Kidney (tissue), 13 donors: ENCODE measurements at regions not wholly inside any gene's neighbourhood (a gene's known extent, or its start where the extent isn't known, plus 50 kb on each side); places are given as distances from the start of the nearest gene placed in this dataset.

ENCODE experiments used
- DNase-seq, 5 donors: peaks; one replicate each; pipeline ENCODE4 v3.0.0-alpha.2; 2013 to 2020
- FAIRE-seq: peaks from 2 replicates; lab custom pipeline; 2012; peaks lifted over from hg19 to GRCh38; lab: Jason Lieb, UNC
- H3K27ac ChIP-seq, 2 donors: one replicate each; pipeline ENCODE4 v1.7.0; 2013; ENCODE audit warnings: low read depth in 2 of 2, low read length in 2 of 2, inconsistent platforms in 1 of 2
- H3K27me3 ChIP-seq: one replicate; pipeline ENCODE4 v1.7.1; 2013; ENCODE audit warnings: low read length, inconsistent platforms; ENCODE audit not compliant: control insufficient read depth, insufficient read depth
- H3K36me3 ChIP-seq, 3 donors: one replicate each; pipeline versions ENCODE4 v1.7.0 to v1.7.1; 2013; ENCODE audit warnings: low read length in 3 of 3, control low read depth in 1 of 3, inconsistent platforms in 1 of 3; ENCODE audit not compliant: insufficient read depth in 3 of 3, control insufficient read depth in 2 of 3
- H3K4me1 ChIP-seq, 3 donors: one replicate each; pipeline versions ENCODE4 v1.7.0 to v1.7.1; 2013; ENCODE audit warnings: low read length in 3 of 3, inconsistent platforms in 1 of 3, low read depth in 1 of 3; ENCODE audit not compliant: control insufficient read depth in 2 of 3, insufficient read depth in 2 of 3
- H3K4me3 ChIP-seq, 3 donors: one replicate each; pipeline versions ENCODE4 v1.7.0 to v1.8.1; 2013; ENCODE audit warnings: low read length in 3 of 3, control low read depth in 1 of 3, inconsistent platforms in 1 of 3
- H3K9ac ChIP-seq, 3 donors: one replicate each; pipeline versions ENCODE4 v1.7.0 to v1.7.1; 2013; ENCODE audit warnings: low read length in 3 of 3, control low read depth in 1 of 3, inconsistent platforms in 1 of 3
- H3K9me3 ChIP-seq, 3 donors: one replicate each; pipeline versions ENCODE4 v1.7.0 to v1.7.1; 2013; ENCODE audit warnings: low read length in 3 of 3, control low read depth in 1 of 3, inconsistent platforms in 1 of 3; ENCODE audit not compliant: control insufficient read depth in 2 of 3, insufficient read depth in 1 of 3
- intact Hi-C: fragments of 100-400 bp; cut with DNase I; formaldehyde crosslinking; loops from one replicate; pipeline ENCODE4 v1.11.1; 2022
- TF ChIP-seq, protein P1 (sequence below): IDR thresholded peaks from 3 replicates; pipeline ENCODE4 v1.5.1; 2012; ENCODE audit warnings: mild to moderate bottlenecking, moderate library complexity, borderline replicate concordance; ENCODE audit not compliant: insufficient read depth; ENCODE audit errors: extremely low read depth
- donor health status: control.
- donor health status: control.
- donor health status: control.
- donor health status: control.
- donor health status: control.
- donor health status: DM: yes; HTN: yes; CAD: no.
- donor health status: Normal renal cell carcinoma (clear cell type).

DNA sequence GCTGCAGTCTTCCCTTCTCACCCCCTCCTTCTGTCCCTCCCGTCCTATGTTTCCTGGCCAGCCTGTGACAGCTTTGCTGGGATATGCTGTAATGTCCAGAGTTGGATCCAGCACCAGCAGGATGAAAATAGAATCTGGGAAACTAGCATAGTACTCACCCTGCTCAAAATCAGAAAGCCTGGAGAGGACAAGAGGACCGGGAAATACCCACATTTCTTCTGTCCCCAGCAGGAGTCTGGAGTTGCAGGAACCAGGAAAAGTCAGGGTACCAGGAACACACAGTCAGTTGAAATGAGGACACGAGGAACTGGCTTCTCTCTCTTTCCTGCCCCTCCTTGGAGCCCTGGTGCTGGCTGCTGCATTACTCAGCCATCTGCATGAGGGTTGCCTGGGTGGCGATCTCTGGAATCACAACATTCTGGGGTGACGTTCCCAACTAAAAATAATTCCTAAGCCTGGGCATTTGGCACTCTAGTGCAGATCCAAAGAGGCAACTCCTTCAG lies 59.6 kb upstream of the NFIL3 start:
- DNase-seq (no peak), FAIRE-seq (no peak)
- H3K9ac ChIP-seq = no peak overlapping the region
- no peak overlapping the region for H3K4me3 ChIP-seq
- H3K36me3 ChIP-seq = no peaks in the 10 kb centered on the region
- no peaks in the 10 kb centered on the region for H3K9me3 ChIP-seq
- intact Hi-C loops = no loop called here
- H3K4me1 ChIP-seq = no peaks in the 10 kb centered on the region
- no peaks in the 10 kb centered on the region for H3K27me3 ChIP-seq
- no peak overlapping the region for H3K27ac ChIP-seq
- TF ChIP-seq, protein P1, sequence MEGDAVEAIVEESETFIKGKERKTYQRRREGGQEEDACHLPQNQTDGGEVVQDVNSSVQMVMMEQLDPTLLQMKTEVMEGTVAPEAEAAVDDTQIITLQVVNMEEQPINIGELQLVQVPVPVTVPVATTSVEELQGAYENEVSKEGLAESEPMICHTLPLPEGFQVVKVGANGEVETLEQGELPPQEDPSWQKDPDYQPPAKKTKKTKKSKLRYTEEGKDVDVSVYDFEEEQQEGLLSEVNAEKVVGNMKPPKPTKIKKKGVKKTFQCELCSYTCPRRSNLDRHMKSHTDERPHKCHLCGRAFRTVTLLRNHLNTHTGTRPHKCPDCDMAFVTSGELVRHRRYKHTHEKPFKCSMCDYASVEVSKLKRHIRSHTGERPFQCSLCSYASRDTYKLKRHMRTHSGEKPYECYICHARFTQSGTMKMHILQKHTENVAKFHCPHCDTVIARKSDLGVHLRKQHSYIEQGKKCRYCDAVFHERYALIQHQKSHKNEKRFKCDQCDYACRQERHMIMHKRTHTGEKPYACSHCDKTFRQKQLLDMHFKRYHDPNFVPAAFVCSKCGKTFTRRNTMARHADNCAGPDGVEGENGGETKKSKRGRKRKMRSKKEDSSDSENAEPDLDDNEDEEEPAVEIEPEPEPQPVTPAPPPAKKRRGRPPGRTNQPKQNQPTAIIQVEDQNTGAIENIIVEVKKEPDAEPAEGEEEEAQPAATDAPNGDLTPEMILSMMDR = no peak

DNA sequence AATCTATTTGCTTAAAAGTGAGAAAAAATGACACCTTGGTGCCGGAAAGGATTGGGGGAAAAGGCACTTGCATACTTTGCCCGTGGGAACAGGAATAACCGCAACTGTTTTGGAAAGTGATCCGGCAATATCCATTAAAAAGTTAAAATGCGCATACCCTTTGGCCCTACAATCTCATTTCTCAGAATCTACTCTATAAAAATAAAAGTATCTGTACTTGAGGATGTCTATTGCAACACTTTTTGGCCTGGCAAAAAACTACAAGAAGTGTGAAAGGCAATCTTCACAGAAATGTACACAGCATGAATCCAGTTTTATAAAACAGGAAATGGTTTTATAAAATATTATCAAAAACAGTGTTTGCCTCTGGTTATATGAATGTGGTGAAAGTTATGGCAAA lies 58.3 kb upstream of the NFIL3 start:
- H3K27me3 ChIP-seq = no peaks in the 10 kb centered on the region
- H3K4me1 ChIP-seq = no peaks in the 10 kb centered on the region
- no peaks in the 10 kb centered on the region for H3K9me3 ChIP-seq
- no peak for FAIRE-seq
- DNase-seq = no peak
- H3K9ac ChIP-seq = no peak overlapping the region
- H3K4me3 ChIP-seq = no peak overlapping the region
- intact Hi-C loops = no loop called here
- H3K27ac ChIP-seq = no peak overlapping the region
- TF ChIP-seq, protein P1 = no peak
- no peaks in the 10 kb centered on the region for H3K36me3 ChIP-seq

DNA sequence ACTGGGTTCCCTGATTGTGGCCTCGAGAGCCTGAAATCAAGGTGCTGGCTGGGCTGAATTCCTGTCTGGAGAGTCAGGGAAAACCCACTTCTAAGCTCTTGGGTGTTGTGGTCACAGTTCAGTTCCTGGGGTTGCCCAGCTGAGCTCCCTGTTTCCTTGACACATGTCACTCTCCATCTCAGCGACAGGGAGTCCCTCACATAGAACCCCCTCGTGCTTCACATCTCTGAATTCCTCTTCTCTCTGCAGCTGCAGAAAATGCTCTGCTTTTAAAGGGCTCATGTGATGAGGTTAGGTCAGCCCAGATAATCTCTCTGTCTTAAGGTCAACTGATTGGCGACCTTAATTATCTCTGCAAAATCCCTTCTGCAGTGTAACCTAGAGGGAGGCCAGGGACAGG lies 53.5 kb upstream of the NFIL3 start:
- no peaks in the 10 kb centered on the region for H3K36me3 ChIP-seq
- DNase-seq (no peak), FAIRE-seq (no peak)
- H3K27ac ChIP-seq = no peak overlapping the region
- intact Hi-C loops = no loop called here
- H3K4me3 ChIP-seq = no peak overlapping the region
- no peaks in the 10 kb centered on the region for H3K27me3 ChIP-seq
- no peaks in the 10 kb centered on the region for H3K4me1 ChIP-seq
- H3K9ac ChIP-seq = no peak overlapping the region
- TF ChIP-seq, protein P1 = no peak
- peaks cover 0 to 4% (median 0%) of the 10 kb centered on the region in 3 donors for H3K9me3 ChIP-seq

DNA sequence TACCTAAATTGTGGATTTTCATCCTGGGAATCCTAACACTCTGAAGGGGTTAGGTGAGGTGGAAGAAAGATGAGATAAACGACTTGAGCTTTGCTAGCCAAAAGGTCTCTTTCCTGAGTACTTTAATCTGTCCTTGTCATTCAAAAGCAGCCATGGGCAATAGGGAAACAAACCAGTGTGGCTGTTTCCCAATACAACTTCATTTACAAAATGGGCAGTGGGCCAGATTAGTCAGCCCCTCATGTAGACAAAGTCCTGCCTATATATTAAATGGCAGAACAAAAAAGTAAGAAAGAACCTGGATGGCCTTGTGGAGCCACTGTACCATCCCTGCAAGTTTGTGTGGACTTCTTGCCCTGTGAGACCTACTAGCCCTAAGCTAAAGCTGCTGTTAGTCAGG lies 51.0 kb upstream of the NFIL3 start:
- FAIRE-seq (no peak), DNase-seq (no peak)
- no peaks in the 10 kb centered on the region for H3K36me3 ChIP-seq
- H3K9me3 ChIP-seq = peaks cover 0 to 4% (median 0%) of the 10 kb centered on the region in 3 donors
- H3K4me1 ChIP-seq = no peaks in the 10 kb centered on the region
- no peak overlapping the region for H3K4me3 ChIP-seq
- intact Hi-C loops = no loop called here
- H3K27ac ChIP-seq = no peak overlapping the region
- TF ChIP-seq, protein P1 = no peak
- H3K9ac ChIP-seq = no peak overlapping the region
- no peaks in the 10 kb centered on the region for H3K27me3 ChIP-seq
